ENCODE measurements at regions not wholly inside any gene's neighbourhood (a gene's known extent, or its start where the extent isn't known, plus 50 kb on each side); places are given as distances from the start of the nearest gene placed in this dataset.

- Mint-ChIP-seq H3K27ac (ENCODE audit: unreplicated experiment) (no peak overlapping the region), H3K9me3 (ENCODE audit: low read depth, unreplicated experiment) (peaks cover 2% of the 10 kb centered on the region), H3K36me3 (ENCODE audit: insufficient read depth, unreplicated experiment) (no peaks in the 10 kb centered on the region), H3K27me3 (ENCODE audit: unreplicated experiment) (no peaks in the 10 kb centered on the region), H3K4me3 (ENCODE audit: low read depth, unreplicated experiment) (no peak overlapping the region), H3K4me1 (ENCODE audit: low read depth, unreplicated experiment) (no peaks in the 10 kb centered on the region)
- DNase-seq: no peak
- BruUV-seq (replicated peaks): no TSS peak
- intact Hi-C loops (cut with micrococcal nuclease; ENCODE audit: unreplicated experiment): no loop called here
- CTCF ChIA-PET: no interaction called here
- no peak for TF ChIP-seq CTCF (IDR thresholded peaks at IDR 0.05; ENCODE audit: unreplicated experiment)
Measured at GRCh38 chr9:80794197-80794596, 895.1 kb downstream of the TLE1 start.

- no peak overlapping the region for H3K4me3 Mint-ChIP-seq (ENCODE audit: low read depth, unreplicated experiment)
- intact Hi-C loops (cut with micrococcal nuclease; ENCODE audit: unreplicated experiment): no loop called here
- H3K27me3 Mint-ChIP-seq (ENCODE audit: unreplicated experiment): no peaks in the 10 kb centered on the region
- CTCF ChIA-PET: no interaction called here
- TF ChIP-seq CTCF (IDR thresholded peaks at IDR 0.05; ENCODE audit: unreplicated experiment): no peak
- H3K27ac Mint-ChIP-seq (ENCODE audit: unreplicated experiment): no peak overlapping the region
- BruUV-seq (replicated peaks): no TSS peak
- H3K9me3 Mint-ChIP-seq (ENCODE audit: low read depth, unreplicated experiment): peaks cover 2% of the 10 kb centered on the region
- H3K36me3 Mint-ChIP-seq (ENCODE audit: insufficient read depth, unreplicated experiment): no peaks in the 10 kb centered on the region
- H3K4me1 Mint-ChIP-seq (ENCODE audit: low read depth, unreplicated experiment): no peaks in the 10 kb centered on the region
- no peak for DNase-seq
Measured at GRCh38 chr9:80793706-80794105, 895.6 kb downstream of the TLE1 start.

- intact Hi-C loops (cut with micrococcal nuclease; ENCODE audit: unreplicated experiment): no loop called here
- BruUV-seq (replicated peaks): no TSS peak
- Mint-ChIP-seq H3K27me3 (ENCODE audit: unreplicated experiment) (no peaks in the 10 kb centered on the region), H3K36me3 (ENCODE audit: insufficient read depth, unreplicated experiment) (no peaks in the 10 kb centered on the region), H3K27ac (ENCODE audit: unreplicated experiment) (no peak overlapping the region), H3K9me3 (ENCODE audit: low read depth, unreplicated experiment) (peaks cover 2% of the 10 kb centered on the region), H3K4me1 (ENCODE audit: low read depth, unreplicated experiment) (no peaks in the 10 kb centered on the region), H3K4me3 (ENCODE audit: low read depth, unreplicated experiment) (no peak overlapping the region)
- no peak for DNase-seq
- CTCF ChIA-PET: no interaction called here
- no peak for TF ChIP-seq CTCF (IDR thresholded peaks at IDR 0.05; ENCODE audit: unreplicated experiment)
Measured at GRCh38 chr9:80792726-80793125, 896.6 kb downstream of the TLE1 start.

GRCh38 chr9:80791836-80792235 lies 897.5 kb downstream of the TLE1 start:
- TF ChIP-seq CTCF (IDR thresholded peaks at IDR 0.05; ENCODE audit: unreplicated experiment): no peak
- no peaks in the 10 kb centered on the region for H3K4me1 Mint-ChIP-seq (ENCODE audit: low read depth, unreplicated experiment)
- intact Hi-C loops (cut with micrococcal nuclease; ENCODE audit: unreplicated experiment): no loop called here
- H3K36me3 Mint-ChIP-seq (ENCODE audit: insufficient read depth, unreplicated experiment): no peaks in the 10 kb centered on the region
- no TSS peak for BruUV-seq (replicated peaks)
- no peaks in the 10 kb centered on the region for H3K27me3 Mint-ChIP-seq (ENCODE audit: unreplicated experiment)
- H3K4me3 Mint-ChIP-seq (ENCODE audit: low read depth, unreplicated experiment): no peak overlapping the region
- H3K9me3 Mint-ChIP-seq (ENCODE audit: low read depth, unreplicated experiment): peaks cover 2% of the 10 kb centered on the region
- CTCF ChIA-PET: no interaction called here
- no peak for DNase-seq
- H3K27ac Mint-ChIP-seq (ENCODE audit: unreplicated experiment): no peak overlapping the region

GRCh38 chr9:80790764-80791163 lies 898.6 kb downstream of the TLE1 start:
- Mint-ChIP-seq H3K27me3 (ENCODE audit: unreplicated experiment) (no peaks in the 10 kb centered on the region), H3K27ac (ENCODE audit: unreplicated experiment) (no peak overlapping the region), H3K36me3 (ENCODE audit: insufficient read depth, unreplicated experiment) (no peaks in the 10 kb centered on the region), H3K4me1 (ENCODE audit: low read depth, unreplicated experiment) (no peaks in the 10 kb centered on the region), H3K9me3 (ENCODE audit: low read depth, unreplicated experiment) (peaks cover 2% of the 10 kb centered on the region), H3K4me3 (ENCODE audit: low read depth, unreplicated experiment) (no peak overlapping the region)
- TF ChIP-seq CTCF (IDR thresholded peaks at IDR 0.05; ENCODE audit: unreplicated experiment): no peak
- CTCF ChIA-PET: no interaction called here
- no peak for DNase-seq
- no TSS peak for BruUV-seq (replicated peaks)
- intact Hi-C loops (cut with micrococcal nuclease; ENCODE audit: unreplicated experiment): no loop called here
